ENCODE measurements at regions not wholly inside any gene's neighbourhood (a gene's known extent, or its start where the extent isn't known, plus 50 kb on each side); places are given as distances from the start of the nearest gene placed in this dataset.

DNA sequence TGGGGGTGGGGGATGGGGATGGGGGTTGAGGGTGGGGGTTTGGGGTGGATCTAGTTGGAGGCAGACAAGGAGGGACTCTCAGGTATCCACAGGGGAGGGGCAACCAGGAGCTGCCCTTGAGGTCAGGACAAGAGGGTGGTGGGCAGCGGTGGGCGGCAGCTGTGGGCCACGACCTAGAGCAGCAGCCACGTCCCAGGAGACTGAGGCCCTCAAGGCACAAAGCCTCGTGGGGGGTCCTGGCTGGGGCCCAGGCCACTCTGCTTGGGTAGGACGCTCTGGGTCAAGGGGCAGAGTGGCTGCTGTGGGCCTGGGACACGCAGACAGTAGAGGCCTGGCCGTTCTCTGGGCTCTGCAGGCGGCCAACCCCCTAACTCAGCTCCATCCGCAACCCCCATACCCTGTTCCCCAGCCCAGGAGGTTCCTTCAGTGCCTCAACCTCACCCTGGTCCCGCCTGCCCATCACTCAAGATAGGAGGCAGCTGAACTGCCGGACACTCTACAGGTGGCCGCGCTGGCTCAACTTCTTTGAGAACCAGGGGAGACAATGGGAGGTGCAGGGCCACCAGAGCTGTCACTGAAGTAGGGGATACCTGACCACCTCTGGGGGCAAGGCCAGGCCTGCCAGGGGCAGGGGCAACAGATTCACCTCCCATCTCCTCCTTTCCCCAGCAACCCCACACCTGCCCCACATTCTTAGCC, 75.6 kb downstream of the ENGASE start:
- TF ChIP-seq CTCF (IDR thresholded peaks at IDR 0.05; ENCODE audit: control insufficient read depth, extremely low read depth, insufficient read depth) = no peak
- DNase-seq (ENCODE audit: low read depth) = no peak
- no peak overlapping the region for H3K4me3 ChIP-seq (ENCODE audit: low read depth, low read length)

GRCh38 chr17:79148584-79148983, 74.0 kb downstream of the ENGASE start:
- no peak for DNase-seq (ENCODE audit: low read depth)
- no peak overlapping the region for H3K4me3 ChIP-seq (ENCODE audit: low read depth, low read length)
- TF ChIP-seq CTCF (IDR thresholded peaks at IDR 0.05; ENCODE audit: control insufficient read depth, extremely low read depth, insufficient read depth) = no peak

DNA sequence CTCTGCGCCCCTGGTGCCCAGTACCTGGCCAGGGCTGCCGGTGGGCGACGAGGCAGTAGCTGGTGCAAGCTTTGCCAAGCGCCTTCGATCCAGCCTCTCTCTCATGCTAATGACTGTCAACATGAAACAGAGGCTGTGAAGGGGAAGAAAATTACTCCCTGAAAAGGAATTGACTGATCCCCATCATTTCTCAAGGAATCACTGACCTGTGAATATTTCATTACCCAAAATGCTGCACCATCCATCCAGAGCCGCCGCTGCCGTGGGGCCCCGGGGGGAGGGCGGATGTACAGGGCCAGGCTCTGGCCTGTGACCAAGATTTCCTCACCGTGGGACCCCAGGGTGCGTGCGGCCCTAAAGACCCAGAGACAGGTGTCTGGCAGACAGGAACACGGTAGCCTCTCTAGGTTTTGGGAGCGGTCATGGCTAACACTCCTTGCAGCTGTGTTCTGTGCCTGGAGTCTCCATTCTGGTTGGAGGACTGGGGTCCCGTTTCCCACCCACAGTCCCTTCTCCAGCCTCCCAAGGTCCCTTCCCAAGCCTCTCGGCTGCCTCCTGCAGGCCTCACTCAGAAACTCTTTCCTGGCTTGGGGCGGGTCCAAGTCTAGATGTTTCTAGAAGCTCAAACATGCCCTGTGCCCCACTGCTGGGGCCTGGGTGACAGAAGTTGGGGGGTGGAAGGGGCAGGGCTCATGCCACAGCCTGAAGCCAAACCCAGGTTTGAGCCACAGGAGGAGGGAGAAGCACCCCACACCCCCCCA, 73.3 kb downstream of the ENGASE start:
- peak; percentile 17; the same call in 1 of the 2 replicates for TF ChIP-seq CTCF (IDR thresholded peaks at IDR 0.05; ENCODE audit: control insufficient read depth, extremely low read depth, insufficient read depth)
- no peak overlapping the region for H3K4me3 ChIP-seq (ENCODE audit: low read depth, low read length)
- DNase-seq (ENCODE audit: low read depth) = no peak

DNA sequence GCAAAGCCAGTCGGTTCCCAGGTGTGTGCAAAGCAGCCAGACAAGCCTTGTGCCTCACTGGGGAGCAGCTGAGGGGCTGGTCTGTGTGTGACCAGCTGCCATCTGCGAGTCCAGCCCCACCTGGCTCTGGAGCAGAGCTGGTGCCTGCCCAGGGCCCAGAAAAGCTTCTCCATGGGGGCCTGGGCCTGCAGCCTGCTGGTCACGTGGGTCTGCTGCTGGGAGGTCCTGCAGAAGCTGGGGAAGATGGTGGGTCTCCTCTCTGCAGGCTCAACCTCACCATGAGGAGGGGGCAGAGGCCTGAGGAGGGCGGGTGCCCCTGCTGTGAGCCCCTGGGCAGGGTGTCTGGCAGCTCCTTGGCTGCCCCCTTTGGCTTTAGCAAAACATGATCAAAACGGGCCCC, 71.9 kb downstream of the ENGASE start:
- no peak for DNase-seq (ENCODE audit: low read depth)
- H3K4me3 ChIP-seq (ENCODE audit: low read depth, low read length) = no peak overlapping the region
- TF ChIP-seq CTCF (IDR thresholded peaks at IDR 0.05; ENCODE audit: control insufficient read depth, extremely low read depth, insufficient read depth) = no peak

- TF ChIP-seq CTCF (IDR thresholded peaks at IDR 0.05; ENCODE audit: control insufficient read depth, extremely low read depth, insufficient read depth) = no peak
- no peak overlapping the region for H3K4me3 ChIP-seq (ENCODE audit: low read depth, low read length)
- no peak for DNase-seq (ENCODE audit: low read depth)
Measured at GRCh38 chr17:79145548-79145947, 70.9 kb downstream of the ENGASE start.

- no peak for DNase-seq (ENCODE audit: low read depth)
- no peak overlapping the region for H3K4me3 ChIP-seq (ENCODE audit: low read depth, low read length)
- TF ChIP-seq CTCF (IDR thresholded peaks at IDR 0.05; ENCODE audit: control insufficient read depth, extremely low read depth, insufficient read depth) = no peak
Measured at GRCh38 chr17:79144133-79144532, 69.5 kb downstream of the ENGASE start.

Data from LNCaP clone FGC (cell line).